SU-DHL-6 (cell line): ENCODE measurements at regions not wholly inside any gene's neighbourhood (a gene's known extent, or its start where the extent isn't known, plus 50 kb on each side); places are given as distances from the start of the nearest gene placed in this dataset.

Experiments
- H2AFZ ChIP-seq: fragments of 200-600 bp; sonication (generic); 2 replicates; pipeline ENCODE4 v1.6.1; 2014; ENCODE audit warnings: low read depth, mild to moderate bottlenecking, moderate library complexity, mixed read lengths, antibody characterized with exemption, low read length; ENCODE audit not compliant: severe bottlenecking
- H3F3A ChIP-seq: fragments of 200-600 bp; shearing (Covaris generic); 2 replicates; pipeline ENCODE4 v1.6.0; 2016; ENCODE audit warnings: antibody characterized with exemption, mild to moderate bottlenecking; ENCODE audit not compliant: insufficient read depth
- H3K27ac ChIP-seq: fragments of 200-600 bp; sonication (generic); 2 replicates; pipeline ENCODE4 v1.5.1; 2016; ENCODE audit warnings: low read depth, mild to moderate bottlenecking, low read length, moderate library complexity, mixed read lengths
- H3K27me3 ChIP-seq: fragments of 200-600 bp; sonication (generic), shearing (Covaris generic); 2 replicates; pipeline ENCODE4 v1.6.0; 2014; ENCODE audit warnings: mild to moderate bottlenecking, low read length
- H3K36me3 ChIP-seq: fragments of 200-600 bp; sonication (generic); 2 replicates; pipeline ENCODE4 v1.6.1; 2014; ENCODE audit warnings: mild to moderate bottlenecking, low read length, mixed read lengths
- H3K4me2 ChIP-seq: fragments of 300-600, 200-600 bp; shearing (Covaris generic), sonication (generic); 2 replicates; pipeline ENCODE4 v1.6.0; 2014; ENCODE audit warnings: low read length, low read depth, mild to moderate bottlenecking; ENCODE audit not compliant: poor library complexity, severe bottlenecking
- H3K4me3 ChIP-seq: fragments of 200-600 bp; sonication (generic); 2 replicates; pipeline ENCODE4 v1.5.1; 2014; ENCODE audit warnings: antibody characterized with exemption, low read length, mild to moderate bottlenecking, mixed read lengths; ENCODE audit not compliant: insufficient read depth, poor library complexity, severe bottlenecking
- H3K79me2 ChIP-seq: fragments of 200-600 bp; sonication (generic); 2 replicates; pipeline ENCODE4 v1.6.1; 2014; ENCODE audit warnings: mild to moderate bottlenecking, low read length, moderate library complexity; ENCODE audit not compliant: insufficient read depth
- H3K9ac ChIP-seq: fragments of 200-600 bp; sonication (generic); 2 replicates; pipeline ENCODE4 v1.7.0; 2014; ENCODE audit warnings: mild to moderate bottlenecking, low read length
- H3K9me2 ChIP-seq: fragments of 200-600 bp; sonication (generic); replicated peaks from 2 replicates; pipeline ENCODE4 v1.6.1; 2014; ENCODE audit warnings: low read length; ENCODE audit not compliant: insufficient read depth
- H3K9me3 ChIP-seq: fragments of 200-600 bp; sonication (generic); 2 replicates; pipeline ENCODE4 v1.6.1; 2014; ENCODE audit warnings: low read length, mixed read lengths; ENCODE audit not compliant: insufficient read depth
- H4K20me1 ChIP-seq: fragments of 200-600 bp; sonication (generic); 2 replicates; pipeline ENCODE4 v1.6.1; 2014; ENCODE audit warnings: low read depth, mild to moderate bottlenecking, antibody characterized with exemption, low read length, moderate library complexity, mixed read lengths
- CTCF ChIP-seq: fragments of 200-600 bp; sonication (generic); IDR thresholded peaks from one replicate; pipeline ENCODE4 v1.5.1; 2017; ENCODE audit warnings: antibody characterized with exemption, mild to moderate bottlenecking, low read length, moderate library complexity; ENCODE audit not compliant: insufficient read depth, poor library complexity, severe bottlenecking
- EZH2phosphoT487 ChIP-seq: fragments of 200-600 bp; sonication (generic), shearing (Covaris generic); conservative IDR thresholded peaks from 2 replicates; pipeline ENCODE4 v1.6.1; 2018; ENCODE audit warnings: mild to moderate bottlenecking, antibody characterized with exemption, low read length, moderate library complexity, mixed read lengths

- H3K9ac ChIP-seq, result no peak overlapping the region
- no peak overlapping the region for H3K4me2 ChIP-seq
- no peaks in the 10 kb centered on the region for H3K9me2 ChIP-seq
- no peak overlapping the region for H3K27ac ChIP-seq
- no peak for TF ChIP-seq CTCF
- no peak for TF ChIP-seq EZH2phosphoT487
- no peaks in the 10 kb centered on the region for H3K9me3 ChIP-seq
- no peaks in the 10 kb centered on the region for H3F3A ChIP-seq
- H3K4me3 ChIP-seq, result no peak overlapping the region
- H3K27me3 ChIP-seq, result no peaks in the 10 kb centered on the region
- no peaks in the 10 kb centered on the region for H3K79me2 ChIP-seq
- no peaks in the 10 kb centered on the region for H4K20me1 ChIP-seq
- no peak overlapping the region for H2AFZ ChIP-seq
- H3K36me3 ChIP-seq, result no peaks in the 10 kb centered on the region
Measured at GRCh38 chr6:148223424-148223842, 119.2 kb upstream of the SASH1 start.

GRCh38 chr6:148225871-148226270 is 116.8 kb upstream of the SASH1 start:
- TF ChIP-seq EZH2phosphoT487 (no peak), CTCF (no peak)
- Histone ChIP-seq H3K27me3 (no peaks in the 10 kb centered on the region), H3K9ac (no peak overlapping the region), H4K20me1 (no peaks in the 10 kb centered on the region), H3K79me2 (no peaks in the 10 kb centered on the region), H3K4me3 (no peak overlapping the region), H3K36me3 (no peaks in the 10 kb centered on the region), H3K27ac (no peak overlapping the region), H2AFZ (no peak overlapping the region), H3K9me3 (no peaks in the 10 kb centered on the region), H3K4me2 (no peak overlapping the region), H3K9me2 (no peaks in the 10 kb centered on the region), H3F3A (no peaks in the 10 kb centered on the region)

- Histone ChIP-seq H2AFZ (no peak overlapping the region), H3K9me3 (no peaks in the 10 kb centered on the region), H3K27me3 (no peaks in the 10 kb centered on the region), H3F3A (no peaks in the 10 kb centered on the region), H3K9ac (no peak overlapping the region), H3K79me2 (no peaks in the 10 kb centered on the region), H3K9me2 (no peaks in the 10 kb centered on the region), H3K4me3 (no peak overlapping the region), H3K27ac (no peak overlapping the region), H4K20me1 (no peaks in the 10 kb centered on the region), H3K4me2 (no peak overlapping the region), H3K36me3 (no peaks in the 10 kb centered on the region)
- no peak for TF ChIP-seq CTCF
- no peak for TF ChIP-seq EZH2phosphoT487
Measured at GRCh38 chr6:148226284-148226683, 116.4 kb upstream of the SASH1 start.
